Lower leg skin (tissue), 4 donors: ENCODE measurements at regions not wholly inside any gene's neighbourhood (a gene's known extent, or its start where the extent isn't known, plus 50 kb on each side); places are given as distances from the start of the nearest gene placed in this dataset.

Experiments
- DNase-seq, 2 donors: peaks; one replicate each; pipeline ENCODE4 v3.0.0-alpha.2; 2019; ENCODE audit warnings: low spot score in 2 of 2
- H3K4me3 ChIP-seq: fragments of 200-600 bp; sonication (generic); 2 replicates; pipeline ENCODE4 v1.5.1; 2017; ENCODE audit warnings: mild to moderate bottlenecking, low read depth; ENCODE audit not compliant: poor library complexity, severe bottlenecking
- POLR2A ChIP-seq, 2 donors: fragments of 450-650 bp; IDR thresholded peaks; one replicate each; pipeline ENCODE4 v1.6.1; 2016 to 2017; ENCODE audit warnings: antibody characterized with exemption in 2 of 2, mild to moderate bottlenecking in 1 of 2, moderate library complexity in 1 of 2
- WGBS, 2 donors: methylation state at CpG; one replicate each; pipeline ENCODE4 v1.1.5; 2018; 5-methylcytosine and 5-hydroxymethylcytosine counted together
- intact Hi-C: fragments of 100-400 bp; cut with DNase I; formaldehyde crosslinking; loops from one replicate; pipeline ENCODE4 v1.15.0; 2023; ENCODE audit warnings: low total_unique reads
- TF ChIP-seq, protein P1 (sequence below), 3 donors: fragments of 450-650 bp; IDR thresholded peaks; one replicate each; pipeline ENCODE4 v1.5.1; 2016; ENCODE audit warnings: antibody characterized with exemption in 3 of 3, mild to moderate bottlenecking in 3 of 3, moderate library complexity in 2 of 3

DNA sequence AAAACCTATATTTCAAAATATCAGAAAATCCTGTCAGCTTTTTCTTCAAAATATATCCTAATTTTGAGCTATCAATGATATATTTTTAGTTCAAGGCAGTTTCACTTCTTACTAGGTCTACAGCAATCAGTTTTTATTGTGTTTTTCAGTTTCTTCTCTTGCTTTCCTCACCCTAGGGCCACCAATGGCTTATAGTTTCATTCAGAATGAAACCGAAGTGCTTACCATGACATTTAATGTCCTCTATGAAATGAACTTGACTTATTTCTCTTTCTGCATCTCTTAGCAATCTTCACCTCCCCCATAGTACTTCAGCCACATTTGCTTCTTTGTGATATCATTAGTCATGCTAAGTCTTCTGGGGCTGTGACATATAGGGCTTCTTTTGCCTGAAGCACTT is 100.3 kb downstream of the ARL5B start:
- H3K4me3 ChIP-seq: no peak overlapping the region
- TF ChIP-seq, protein P1, sequence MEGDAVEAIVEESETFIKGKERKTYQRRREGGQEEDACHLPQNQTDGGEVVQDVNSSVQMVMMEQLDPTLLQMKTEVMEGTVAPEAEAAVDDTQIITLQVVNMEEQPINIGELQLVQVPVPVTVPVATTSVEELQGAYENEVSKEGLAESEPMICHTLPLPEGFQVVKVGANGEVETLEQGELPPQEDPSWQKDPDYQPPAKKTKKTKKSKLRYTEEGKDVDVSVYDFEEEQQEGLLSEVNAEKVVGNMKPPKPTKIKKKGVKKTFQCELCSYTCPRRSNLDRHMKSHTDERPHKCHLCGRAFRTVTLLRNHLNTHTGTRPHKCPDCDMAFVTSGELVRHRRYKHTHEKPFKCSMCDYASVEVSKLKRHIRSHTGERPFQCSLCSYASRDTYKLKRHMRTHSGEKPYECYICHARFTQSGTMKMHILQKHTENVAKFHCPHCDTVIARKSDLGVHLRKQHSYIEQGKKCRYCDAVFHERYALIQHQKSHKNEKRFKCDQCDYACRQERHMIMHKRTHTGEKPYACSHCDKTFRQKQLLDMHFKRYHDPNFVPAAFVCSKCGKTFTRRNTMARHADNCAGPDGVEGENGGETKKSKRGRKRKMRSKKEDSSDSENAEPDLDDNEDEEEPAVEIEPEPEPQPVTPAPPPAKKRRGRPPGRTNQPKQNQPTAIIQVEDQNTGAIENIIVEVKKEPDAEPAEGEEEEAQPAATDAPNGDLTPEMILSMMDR (IDR thresholded peaks at IDR 0.05): no peak
- no peak for TF ChIP-seq POLR2A (IDR thresholded peaks at IDR 0.05)
- no peak for DNase-seq
- WGBS, 2 donors: 68 to 77% methylated on average over 1 of the region's 1 CpG
- intact Hi-C loops: loop anchor here (5.0 kb wide), 1 partner anchor 1148 kb away; no protein-coding TSS in a partner anchor

DNA sequence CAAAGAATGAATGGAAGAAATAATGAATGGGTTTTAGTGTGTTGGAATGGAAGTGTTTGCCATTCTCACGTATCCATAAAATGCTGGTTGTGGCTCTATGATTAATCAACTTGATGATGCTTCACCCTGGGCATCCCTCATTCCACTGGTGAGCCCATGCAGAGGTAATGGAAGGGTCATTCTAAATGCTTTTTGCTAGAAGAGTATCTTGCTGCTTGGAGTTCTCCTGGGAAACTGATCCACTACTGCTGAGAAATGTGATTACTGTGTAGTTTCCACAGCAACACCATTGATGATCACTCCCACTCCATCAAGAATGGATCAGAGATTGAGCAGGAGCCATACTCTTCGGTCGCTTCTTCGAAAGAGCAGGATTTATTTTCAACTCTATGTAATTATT is 101.6 kb downstream of the ARL5B start:
- DNase-seq: no peak
- no peak for TF ChIP-seq POLR2A (IDR thresholded peaks at IDR 0.05)
- TF ChIP-seq, protein P1 (IDR thresholded peaks at IDR 0.05): no peak
- intact Hi-C loops: no loop called here
- H3K4me3 ChIP-seq: no peak overlapping the region
- 65 to 80% methylated on average over 4 of the region's 4 CpGs for WGBS, 2 donors

DNA sequence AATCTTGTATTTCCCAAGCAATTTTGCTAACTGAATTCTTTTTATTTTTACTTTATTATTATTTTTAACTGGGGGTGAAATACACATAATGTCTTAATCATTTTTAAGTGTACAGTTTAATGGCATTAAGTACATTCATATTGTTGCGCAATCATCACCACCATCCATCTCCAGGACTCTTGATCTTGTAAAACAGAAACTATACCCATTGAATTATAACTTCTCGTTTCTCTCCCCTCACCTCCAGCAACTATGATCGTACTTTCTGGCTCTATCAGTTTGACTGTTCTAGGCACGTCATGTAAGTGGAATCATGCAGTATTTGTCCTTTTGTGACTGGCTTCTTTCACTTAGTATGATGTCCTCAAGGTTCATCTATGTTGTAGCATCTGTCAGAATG is 108.8 kb downstream of the ARL5B start:
- intact Hi-C loops: no loop called here
- WGBS, 2 donors: 87 to 91% methylated on average over 4 of the region's 4 CpGs
- TF ChIP-seq POLR2A (IDR thresholded peaks at IDR 0.05): no peak
- DNase-seq: no peak
- no peak overlapping the region for H3K4me3 ChIP-seq

DNA sequence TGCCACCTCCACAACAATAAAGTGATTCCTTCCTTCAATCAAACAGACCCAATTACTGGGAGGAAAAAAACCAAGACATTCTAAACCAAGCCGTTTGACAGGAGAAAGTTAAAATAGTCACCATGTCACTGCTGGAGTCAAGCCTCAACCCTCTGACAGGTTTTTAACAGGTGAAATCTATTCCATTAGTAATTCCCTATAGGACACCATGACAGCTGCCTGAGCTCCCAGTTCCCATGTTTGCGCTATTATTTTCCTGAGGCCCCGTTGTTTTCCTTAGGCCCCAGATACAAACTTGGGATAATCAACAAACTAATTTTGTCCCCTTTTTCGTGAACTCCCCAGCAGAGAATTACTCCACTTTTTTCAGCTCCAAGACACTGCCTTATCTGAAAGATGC is 113.9 kb downstream of the ARL5B start:
- WGBS, 2 donors: 79 to 82% methylated on average over 4 of the region's 4 CpGs

DNA sequence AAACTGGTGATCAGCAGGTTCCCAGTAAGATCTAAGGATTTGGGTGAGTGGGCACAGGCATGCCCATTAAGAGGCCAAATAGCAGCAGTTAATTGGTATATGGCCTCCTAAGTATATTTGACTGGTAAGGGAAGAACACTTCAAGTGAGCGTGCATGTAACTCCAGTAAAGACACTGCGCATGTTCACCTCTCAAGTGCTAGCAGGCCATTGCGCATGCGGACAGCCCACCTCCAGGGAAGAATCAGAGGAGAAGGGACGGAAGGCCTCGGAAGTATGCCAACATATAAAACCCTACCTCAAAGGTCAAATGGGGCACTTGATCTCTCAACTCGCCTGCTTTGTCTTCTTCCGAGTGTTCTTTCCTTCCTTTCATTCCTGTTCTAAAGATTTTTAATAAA is 118.0 kb downstream of the ARL5B start:
- intact Hi-C loops: no loop called here
- WGBS, 2 donors: 93 to 95% methylated on average over 8 of the region's 8 CpGs

More for the DNA sequence above, 113.9 kb downstream of the ARL5B start:
- H3K4me3 ChIP-seq: no peak overlapping the region
- DNase-seq: no peak
- intact Hi-C loops: no loop called here
- TF ChIP-seq, protein P1 (IDR thresholded peaks at IDR 0.05): no peak

DNA sequence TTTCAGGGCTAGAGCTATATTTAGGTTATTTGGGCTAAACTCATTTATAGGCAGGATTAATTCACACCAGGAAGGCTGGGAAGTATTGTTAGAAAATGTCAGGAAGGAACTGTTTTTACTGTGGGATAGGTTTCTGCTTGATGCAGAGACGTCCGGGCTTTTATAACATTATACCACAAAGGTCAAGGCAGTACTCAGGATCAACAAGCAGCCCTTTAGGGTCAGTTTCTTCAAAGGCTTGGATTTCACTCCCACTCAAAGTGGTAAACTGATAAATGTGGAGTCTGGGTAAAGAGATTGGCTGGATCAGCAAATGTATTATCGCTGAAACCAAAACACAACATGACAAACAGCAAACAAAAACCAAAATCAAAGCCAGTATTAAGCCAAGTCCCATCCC is 127.2 kb downstream of the ARL5B start:
- intact Hi-C loops: no loop called here
- no peak overlapping the region for H3K4me3 ChIP-seq
- TF ChIP-seq POLR2A (IDR thresholded peaks at IDR 0.05): no peak
- WGBS, 2 donors: 54 to 61% methylated on average over 3 of the region's 3 CpGs
- DNase-seq: no peak

More for the DNA sequence above, 118.0 kb downstream of the ARL5B start:
- no peak overlapping the region for H3K4me3 ChIP-seq
- TF ChIP-seq, protein P1 (IDR thresholded peaks at IDR 0.05): no peak
- TF ChIP-seq POLR2A (IDR thresholded peaks at IDR 0.05): no peak
- DNase-seq: no peak

DNA sequence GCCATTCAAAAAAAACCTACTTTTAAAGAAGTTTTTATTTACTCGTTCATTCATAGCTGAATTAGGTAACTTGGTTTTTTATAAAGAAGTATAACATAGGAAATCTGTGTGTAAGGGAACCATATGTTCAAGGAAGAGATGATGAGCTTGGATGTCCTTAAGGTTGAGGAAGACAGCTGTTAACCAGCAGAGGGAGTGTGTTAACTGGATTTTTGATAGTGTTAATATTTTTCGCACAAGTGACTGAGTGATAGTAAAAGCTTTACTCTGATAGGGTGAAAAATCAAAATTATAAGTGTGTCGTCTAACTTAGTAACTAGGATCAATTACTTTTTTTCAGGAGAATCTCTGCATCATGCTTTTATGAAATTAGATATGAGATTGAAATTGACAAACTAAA is 134.7 kb downstream of the ARL5B start:
- intact Hi-C loops: no loop called here
- DNase-seq: no peak
- WGBS, 2 donors: 33 to 34% methylated on average over 3 of the region's 3 CpGs
- no peak for TF ChIP-seq POLR2A (IDR thresholded peaks at IDR 0.05)
- TF ChIP-seq, protein P1 (IDR thresholded peaks at IDR 0.05): no peak
- H3K4me3 ChIP-seq: no peak overlapping the region
